ENCODE measurements at regions not wholly inside any gene's neighbourhood (a gene's known extent, or its start where the extent isn't known, plus 50 kb on each side); places are given as distances from the start of the nearest gene placed in this dataset.
A peak's percentile ranks its signal among the peaks of the same experiment; 100 is the strongest.
"Not testable (repeated sequence)": the region's sequence is repeated elsewhere in the genome, so short reads cannot be mapped to it uniquely, and the experiment has no call there.

GRCh38 chr1:104329278-104329677 lies 579.6 kb downstream of the AMY1C start:
- DNase-seq: no peak

- no peak for DNase-seq
Measured at GRCh38 chr1:104331763-104332162, 582.1 kb downstream of the AMY1C start.

- not testable (repeated sequence) for DNase-seq
Measured at GRCh38 chr1:104337927-104338326, 588.2 kb downstream of the AMY1C start.

GRCh38 chr1:104341944-104342343 lies 592.2 kb downstream of the AMY1C start:
- no peak for DNase-seq

- DNase-seq: no peak
Measured at GRCh38 chr1:104348277-104348676, 598.6 kb downstream of the AMY1C start.

GRCh38 chr1:104353580-104353979 lies 603.9 kb downstream of the AMY1C start:
- DNase-seq: no peak

- no peak for DNase-seq
Measured at GRCh38 chr1:104358086-104358485, 608.4 kb downstream of the AMY1C start.

GRCh38 chr1:104358621-104359020 lies 608.9 kb downstream of the AMY1C start:
- no peak for DNase-seq

- no peak for DNase-seq
Measured at GRCh38 chr1:104378414-104378813, 628.7 kb downstream of the AMY1C start.

- DNase-seq: no peak
Measured at GRCh38 chr1:104380003-104380402, 630.3 kb downstream of the AMY1C start.

GRCh38 chr1:104387716-104388508 lies 638.2 kb downstream of the AMY1C start:
- DNase-seq: no peak

- no peak for DNase-seq
Measured at GRCh38 chr1:104392552-104392951, 642.9 kb downstream of the AMY1C start.

GRCh38 chr1:104402178-104402577 lies 652.5 kb downstream of the AMY1C start:
- peak; percentile 14 for DNase-seq

GRCh38 chr1:104403883-104404282 lies 654.2 kb downstream of the AMY1C start:
- DNase-seq: no peak

- no peak for DNase-seq
Measured at GRCh38 chr1:104406728-104407127, 657.0 kb downstream of the AMY1C start.

- DNase-seq: no peak
Measured at GRCh38 chr1:104408268-104408667, 658.6 kb downstream of the AMY1C start.

GRCh38 chr1:104435255-104435654 lies 685.6 kb downstream of the AMY1C start:
- DNase-seq: no peak

- DNase-seq: no peak
Measured at GRCh38 chr1:104440011-104440410, 690.3 kb downstream of the AMY1C start.

GRCh38 chr1:104456724-104457123 lies 707.0 kb downstream of the AMY1C start:
- no peak for DNase-seq

- DNase-seq: no peak
Measured at GRCh38 chr1:104459886-104460285, 710.2 kb downstream of the AMY1C start.

- DNase-seq: no peak
Measured at GRCh38 chr1:104460880-104461279, 711.2 kb downstream of the AMY1C start.

- DNase-seq: no peak
Measured at GRCh38 chr1:104463126-104463697, 713.5 kb downstream of the AMY1C start.

GRCh38 chr1:104466068-104466467 lies 716.4 kb downstream of the AMY1C start:
- no peak for DNase-seq

GRCh38 chr1:104467590-104467989 lies 717.9 kb downstream of the AMY1C start:
- DNase-seq: no peak

GRCh38 chr1:104468282-104468681 lies 718.6 kb downstream of the AMY1C start:
- no peak for DNase-seq

Measured in SHP77 treated with DMSO at 0.1 percent for 48 hours (cell line).